ENCODE measurements at regions not wholly inside any gene's neighbourhood (a gene's known extent, or its start where the extent isn't known, plus 50 kb on each side); places are given as distances from the start of the nearest gene placed in this dataset.
"Not testable (repeated sequence)": the region's sequence is repeated elsewhere in the genome, so short reads cannot be mapped to it uniquely, and the experiment has no call there.

GRCh38 chr9:22855980-22856379, 409.4 kb downstream of the DMRTA1 start:
- no peak for DNase-seq

GRCh38 chr9:22857316-22857715, 410.7 kb downstream of the DMRTA1 start:
- no peak for DNase-seq

GRCh38 chr9:22863106-22863505, 416.5 kb downstream of the DMRTA1 start:
- DNase-seq = no peak

- DNase-seq = no peak
Observed at GRCh38 chr9:22863736-22864135, 417.1 kb downstream of the DMRTA1 start.

- no peak for DNase-seq
Observed at GRCh38 chr9:22893196-22893843, 446.7 kb downstream of the DMRTA1 start.

- DNase-seq = no peak
Observed at GRCh38 chr9:22898591-22898990, 452.0 kb downstream of the DMRTA1 start.

- no peak for DNase-seq
Observed at GRCh38 chr9:22911632-22912031, 465.0 kb downstream of the DMRTA1 start.

- no peak for DNase-seq
Observed at GRCh38 chr9:22913026-22913425, 466.4 kb downstream of the DMRTA1 start.

- no peak for DNase-seq
Observed at GRCh38 chr9:22913518-22913917, 466.9 kb downstream of the DMRTA1 start.

GRCh38 chr9:22916148-22916547, 469.5 kb downstream of the DMRTA1 start:
- no peak for DNase-seq

- DNase-seq = no peak
Observed at GRCh38 chr9:22919423-22919822, 472.8 kb downstream of the DMRTA1 start.

GRCh38 chr9:22921742-22922141, 475.1 kb downstream of the DMRTA1 start:
- no peak for DNase-seq

GRCh38 chr9:22922222-22922621, 475.6 kb downstream of the DMRTA1 start:
- DNase-seq = no peak

- DNase-seq = no peak
Observed at GRCh38 chr9:22954550-22954949, 507.9 kb downstream of the DMRTA1 start.

GRCh38 chr9:22954964-22955363, 508.3 kb downstream of the DMRTA1 start:
- no peak for DNase-seq

GRCh38 chr9:22969350-22969979, 522.8 kb downstream of the DMRTA1 start:
- DNase-seq = no peak

- DNase-seq = no peak
Observed at GRCh38 chr9:22970434-22970975, 523.9 kb downstream of the DMRTA1 start.

GRCh38 chr9:22975951-22976350, 529.3 kb downstream of the DMRTA1 start:
- DNase-seq = no peak

GRCh38 chr9:22976454-22976853, 529.8 kb downstream of the DMRTA1 start:
- DNase-seq = no peak

GRCh38 chr9:22980429-22980828, 533.8 kb downstream of the DMRTA1 start:
- not testable (repeated sequence) for DNase-seq

- no peak for DNase-seq
Observed at GRCh38 chr9:22986556-22986955, 539.9 kb downstream of the DMRTA1 start.

GRCh38 chr9:22990349-22990748, 543.7 kb downstream of the DMRTA1 start:
- DNase-seq = no peak

- no peak for DNase-seq
Observed at GRCh38 chr9:22992780-22993179, 546.2 kb downstream of the DMRTA1 start.

GRCh38 chr9:22997923-22998322, 551.3 kb downstream of the DMRTA1 start:
- no peak for DNase-seq

GRCh38 chr9:23005156-23005555, 558.5 kb downstream of the DMRTA1 start:
- no peak for DNase-seq

Data from DMS79 treated with DMSO at 0.1 percent for 48 hours (cell line).